B cell (primary cell): ENCODE measurements at regions not wholly inside any gene's neighbourhood (a gene's known extent, or its start where the extent isn't known, plus 50 kb on each side); places are given as distances from the start of the nearest gene placed in this dataset.
A peak's percentile ranks its signal among the peaks of the same experiment; 100 is the strongest.

Experiments
- ATAC-seq: fragments of 200-7000 bp; cut with Tn5 transposase; one replicate; pipeline ENCODE4 v1.10.0; 2021; ENCODE audit warnings: low read depth, mild to moderate bottlenecking, moderate number of reproducible peaks, moderate library complexity
- CTCF ChIA-PET: fragments of 350-600 bp; sonication (Branson Sonifier 250); formaldehyde crosslinking; loops from one replicate; lab custom pipeline; 2021; ENCODE audit warnings: antibody characterized with exemption, inconsistent platforms; lab: Charles Lee
- POLR2A ChIA-PET: fragments of 350-600 bp; sonication (Branson Sonifier 250); formaldehyde crosslinking; loops from one replicate; lab custom pipeline; 2021; ENCODE audit warnings: antibody characterized with exemption; lab: Charles Lee
- DNase-seq: peaks from one replicate; pipeline ENCODE4 v3.0.0; 2013
- H2AFZ ChIP-seq: 2 replicates; pipeline ENCODE4 v1.6.1; 2012; ENCODE audit warnings: mild to moderate bottlenecking, low read depth, low read length; ENCODE audit not compliant: insufficient read depth, poor library complexity, severe bottlenecking
- H3K27ac ChIP-seq, 2 donors: 1 replicate in 1 of 2; 2 replicates in 1 of 2; pipeline ENCODE4 v1.5.1; 2012 to 2013; ENCODE audit warnings: low read length in 2 of 2, mild to moderate bottlenecking in 2 of 2, moderate library complexity in 1 of 2
- H3K27me3 ChIP-seq, 4 experiments: fragments of 200-600 bp in 1 of 4; sonication (generic) in 1 of 4; replicated peaks in 1 of 4; 1 replicate in 2 of 4; 2 replicates in 2 of 4; pipeline versions ENCODE4 v1.6.1 to v1.7.0; 2013 to 2016; ENCODE audit warnings: low read length in 3 of 4, mild to moderate bottlenecking in 2 of 4, mixed read lengths in 1 of 4, moderate library complexity in 1 of 4; ENCODE audit not compliant: insufficient read depth in 4 of 4, control insufficient read depth in 3 of 4; ENCODE audit errors: control extremely low read depth in 1 of 4
- H3K36me3 ChIP-seq, 2 experiments: replicated peaks in 1 of 2; 1 replicate in 1 of 2; 2 replicates in 1 of 2; pipeline versions ENCODE4 v1.6.1 to v1.7.1; 2013; ENCODE audit warnings: low read length in 1 of 2; ENCODE audit not compliant: insufficient read depth in 2 of 2, control insufficient read depth in 1 of 2; ENCODE audit errors: control extremely low read depth in 1 of 2, extremely low read depth in 1 of 2
- H3K4me1 ChIP-seq, 2 donors: fragments of 200-600 bp in 1 of 2; sonication (generic) in 1 of 2; 1 replicate in 1 of 2; 2 replicates in 1 of 2; pipeline versions ENCODE4 v1.5.1 to v1.6.1; 2013 to 2017; ENCODE audit warnings: low read length in 2 of 2; ENCODE audit not compliant: control insufficient read depth in 2 of 2, insufficient read depth in 2 of 2
- H3K4me2 ChIP-seq: replicated peaks from 2 replicates; pipeline ENCODE3; 2012; ENCODE audit warnings: mild to moderate bottlenecking, low read depth, low read length; ENCODE audit not compliant: poor library complexity, severe bottlenecking
- H3K4me3 ChIP-seq, 5 experiments: fragments of 200-600 bp in 1 of 5; sonication (generic) in 1 of 5; 1 replicate in 3 of 5; 2 replicates in 2 of 5; pipeline versions ENCODE4 v1.5.1 to v1.7.0; 2011 to 2016; ENCODE audit warnings: low read length in 4 of 5, mild to moderate bottlenecking in 4 of 5, low read depth in 2 of 5, control low read depth in 1 of 5, moderate library complexity in 1 of 5; ENCODE audit not compliant: insufficient read depth in 1 of 5; ENCODE audit errors: control extremely low read depth in 1 of 5, extremely low read depth in 1 of 5
- H3K79me2 ChIP-seq: fragments of 200-600 bp; sonication (generic); one replicate; pipeline ENCODE4 v1.6.0; 2016; ENCODE audit warnings: low read length; ENCODE audit not compliant: control insufficient read depth, insufficient read depth
- H3K9ac ChIP-seq: fragments of 200-600 bp; sonication (generic); 2 replicates; pipeline ENCODE4 v1.6.1; 2017; ENCODE audit warnings: mild to moderate bottlenecking, low read length, moderate library complexity
- H3K9me3 ChIP-seq, 3 donors: one replicate each; pipeline versions ENCODE4 v1.6.1 to v1.7.1; 2013; ENCODE audit warnings: low read length in 2 of 3; ENCODE audit not compliant: control insufficient read depth in 2 of 3, insufficient read depth in 1 of 3; ENCODE audit errors: control extremely low read depth in 1 of 3
- H4K20me1 ChIP-seq: 2 replicates; pipeline ENCODE4 v1.6.0; 2012; ENCODE audit warnings: mild to moderate bottlenecking, low read length; ENCODE audit not compliant: insufficient read depth, control insufficient read depth, poor library complexity, severe bottlenecking
- H3K27ac Mint-ChIP-seq: one replicate; pipeline ENCODE4 v1.8.0; 2021; ENCODE audit warnings: mixed read lengths
- H3K27me3 Mint-ChIP-seq: one replicate; pipeline ENCODE4 v1.8.0; 2021; ENCODE audit warnings: mixed read lengths
- H3K4me1 Mint-ChIP-seq: one replicate; pipeline ENCODE4 v1.8.0; 2021; ENCODE audit warnings: mixed read lengths
- H3K4me3 Mint-ChIP-seq: one replicate; pipeline ENCODE4 v1.8.0; 2021; ENCODE audit warnings: mixed read lengths
- H3K9me3 Mint-ChIP-seq: one replicate; pipeline ENCODE4 v1.8.0; 2022; ENCODE audit warnings: mixed read lengths; ENCODE audit not compliant: insufficient read depth
- EZH2 ChIP-seq: IDR thresholded peaks from 2 replicates; pipeline ENCODE4 v1.6.1; 2012; ENCODE audit warnings: borderline replicate concordance, low read depth, mild to moderate bottlenecking, moderate library complexity, low read length; ENCODE audit not compliant: insufficient read depth, poor library complexity, severe bottlenecking
- WGBS: methylation state at CpG from one replicate; pipeline ENCODE4 v1.1.5; 2013; ENCODE audit warnings: missing lambda C conversion rate; ENCODE audit not compliant: insufficient coverage; 5-methylcytosine and 5-hydroxymethylcytosine counted together
- intact Hi-C: fragments of 100-400 bp; cut with micrococcal nuclease; formaldehyde crosslinking; loops from one replicate; pipeline ENCODE4 v1.10.0; 2022
- TF ChIP-seq, protein P1 (sequence below): fragments of 200-600 bp; IDR thresholded peaks from one replicate; pipeline ENCODE4 v1.8.0; 2022; ENCODE audit warnings: antibody characterized with exemption, mild to moderate bottlenecking

DNA sequence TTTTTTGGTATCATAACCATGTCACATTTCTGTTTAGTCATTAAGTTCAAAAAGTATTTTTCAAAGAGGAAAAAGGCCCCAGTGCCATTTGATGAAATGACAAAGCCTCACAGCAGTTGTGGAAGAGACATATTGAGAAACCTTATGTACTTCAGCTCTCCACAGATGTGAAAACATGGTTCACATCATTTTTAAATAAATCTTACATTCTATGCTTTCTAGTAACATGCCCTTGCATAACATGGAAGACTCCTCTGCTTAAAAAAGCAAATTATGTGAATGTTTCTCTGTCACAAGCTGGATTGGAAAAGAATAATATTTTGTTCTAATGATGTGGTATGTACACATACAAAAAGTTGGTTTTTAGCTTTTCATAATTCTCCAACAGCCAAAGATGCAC is 934.1 kb downstream of the NLGN4Y start:
- intact Hi-C loops = no loop called here
- H3K9me3 Mint-ChIP-seq = no peaks in the 10 kb centered on the region
- H3K4me1 Mint-ChIP-seq = no peaks in the 10 kb centered on the region

DNA sequence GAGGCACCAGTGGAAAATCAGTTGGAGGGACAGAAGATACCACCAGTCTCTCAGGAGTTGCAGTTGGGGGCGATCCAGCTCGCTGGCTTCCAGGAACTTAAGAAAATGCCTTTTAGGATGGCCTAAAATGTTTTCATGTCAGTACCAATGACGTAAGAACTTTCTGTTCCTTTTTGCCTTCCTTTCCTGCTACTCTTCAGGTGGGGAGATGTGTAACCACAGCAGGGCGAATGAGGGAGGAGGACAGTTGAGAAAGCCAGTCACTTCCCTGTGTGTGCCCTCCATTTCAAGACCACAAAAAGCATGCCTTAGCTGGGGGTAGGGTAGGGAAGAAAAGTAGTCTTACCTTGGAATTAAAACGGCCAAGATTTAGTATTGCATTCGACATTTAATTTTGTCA is 941.6 kb downstream of the NLGN4Y start:
- DNase-seq (peak; percentile 8), ATAC-seq (no peak)
- peaks cover 6% of the 10 kb centered on the region for H3K4me1 Mint-ChIP-seq
- H3K4me3 Mint-ChIP-seq = no peak overlapping the region
- Histone ChIP-seq H3K4me1 (no peaks in the 10 kb centered on the region), H3K79me2 (no peaks in the 10 kb centered on the region), H2AFZ (no peak overlapping the region), H3K36me3 (no peaks in the 10 kb centered on the region), H3K27ac (no peak overlapping the region), H4K20me1 (no peaks in the 10 kb centered on the region), H3K9ac (no peak overlapping the region), H3K27me3 (no peaks in the 10 kb centered on the region), H3K4me2 (no peak overlapping the region), H3K4me3 (no peak overlapping the region), H3K9me3 (no peaks in the 10 kb centered on the region)
- no peak overlapping the region for H3K27ac Mint-ChIP-seq
- POLR2A ChIA-PET = no interaction called here
- TF ChIP-seq EZH2 = no peak
- intact Hi-C loops = no loop called here
- CTCF ChIA-PET = no interaction called here
- no peaks in the 10 kb centered on the region for H3K27me3 Mint-ChIP-seq
- 67% methylated on average over 2 of the region's 6 CpGs for WGBS
- H3K9me3 Mint-ChIP-seq = no peaks in the 10 kb centered on the region

More for the DNA sequence above, 934.1 kb downstream of the NLGN4Y start:
- no peak overlapping the region for H3K27ac Mint-ChIP-seq
- Histone ChIP-seq H3K4me1 (no peaks in the 10 kb centered on the region), H3K27ac (no peak overlapping the region), H3K4me2 (no peak overlapping the region), H3K36me3 (no peaks in the 10 kb centered on the region), H3K4me3 (no peak overlapping the region), H3K79me2 (no peaks in the 10 kb centered on the region), H3K9ac (no peak overlapping the region), H3K9me3 (peaks cover 0 to 8% (median 0%) of the 10 kb centered on the region in 3 donors), H4K20me1 (no peaks in the 10 kb centered on the region), H2AFZ (no peak overlapping the region), H3K27me3 (no peaks in the 10 kb centered on the region)
- ChIA-PET POLR2A (no interaction called here), CTCF (no interaction called here)
- no peak overlapping the region for H3K4me3 Mint-ChIP-seq
- no peaks in the 10 kb centered on the region for H3K27me3 Mint-ChIP-seq
- ATAC-seq (no peak), DNase-seq (no peak)
- TF ChIP-seq, protein P1, sequence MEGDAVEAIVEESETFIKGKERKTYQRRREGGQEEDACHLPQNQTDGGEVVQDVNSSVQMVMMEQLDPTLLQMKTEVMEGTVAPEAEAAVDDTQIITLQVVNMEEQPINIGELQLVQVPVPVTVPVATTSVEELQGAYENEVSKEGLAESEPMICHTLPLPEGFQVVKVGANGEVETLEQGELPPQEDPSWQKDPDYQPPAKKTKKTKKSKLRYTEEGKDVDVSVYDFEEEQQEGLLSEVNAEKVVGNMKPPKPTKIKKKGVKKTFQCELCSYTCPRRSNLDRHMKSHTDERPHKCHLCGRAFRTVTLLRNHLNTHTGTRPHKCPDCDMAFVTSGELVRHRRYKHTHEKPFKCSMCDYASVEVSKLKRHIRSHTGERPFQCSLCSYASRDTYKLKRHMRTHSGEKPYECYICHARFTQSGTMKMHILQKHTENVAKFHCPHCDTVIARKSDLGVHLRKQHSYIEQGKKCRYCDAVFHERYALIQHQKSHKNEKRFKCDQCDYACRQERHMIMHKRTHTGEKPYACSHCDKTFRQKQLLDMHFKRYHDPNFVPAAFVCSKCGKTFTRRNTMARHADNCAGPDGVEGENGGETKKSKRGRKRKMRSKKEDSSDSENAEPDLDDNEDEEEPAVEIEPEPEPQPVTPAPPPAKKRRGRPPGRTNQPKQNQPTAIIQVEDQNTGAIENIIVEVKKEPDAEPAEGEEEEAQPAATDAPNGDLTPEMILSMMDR = no peak
